GM20000 (cell line): ENCODE measurements at regions not wholly inside any gene's neighbourhood (a gene's known extent, or its start where the extent isn't known, plus 50 kb on each side); places are given as distances from the start of the nearest gene placed in this dataset.

Source experiments
- DNase-seq: peaks from one replicate; pipeline ENCODE4 v3.0.0; 2012; ENCODE audit warnings: low spot score
- TF ChIP-seq, protein P1 (sequence below): IDR thresholded peaks from 2 replicates; pipeline ENCODE4 v1.5.1; 2012; ENCODE audit warnings: mild to moderate bottlenecking, control low read depth; ENCODE audit errors: extremely low read depth, missing control alignments

GRCh38 chrX:5042563-5042962 lies 1186.1 kb downstream of the NLGN4X start:
- DNase-seq: no peak
- TF ChIP-seq, protein P1, sequence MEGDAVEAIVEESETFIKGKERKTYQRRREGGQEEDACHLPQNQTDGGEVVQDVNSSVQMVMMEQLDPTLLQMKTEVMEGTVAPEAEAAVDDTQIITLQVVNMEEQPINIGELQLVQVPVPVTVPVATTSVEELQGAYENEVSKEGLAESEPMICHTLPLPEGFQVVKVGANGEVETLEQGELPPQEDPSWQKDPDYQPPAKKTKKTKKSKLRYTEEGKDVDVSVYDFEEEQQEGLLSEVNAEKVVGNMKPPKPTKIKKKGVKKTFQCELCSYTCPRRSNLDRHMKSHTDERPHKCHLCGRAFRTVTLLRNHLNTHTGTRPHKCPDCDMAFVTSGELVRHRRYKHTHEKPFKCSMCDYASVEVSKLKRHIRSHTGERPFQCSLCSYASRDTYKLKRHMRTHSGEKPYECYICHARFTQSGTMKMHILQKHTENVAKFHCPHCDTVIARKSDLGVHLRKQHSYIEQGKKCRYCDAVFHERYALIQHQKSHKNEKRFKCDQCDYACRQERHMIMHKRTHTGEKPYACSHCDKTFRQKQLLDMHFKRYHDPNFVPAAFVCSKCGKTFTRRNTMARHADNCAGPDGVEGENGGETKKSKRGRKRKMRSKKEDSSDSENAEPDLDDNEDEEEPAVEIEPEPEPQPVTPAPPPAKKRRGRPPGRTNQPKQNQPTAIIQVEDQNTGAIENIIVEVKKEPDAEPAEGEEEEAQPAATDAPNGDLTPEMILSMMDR: no peak

DNA sequence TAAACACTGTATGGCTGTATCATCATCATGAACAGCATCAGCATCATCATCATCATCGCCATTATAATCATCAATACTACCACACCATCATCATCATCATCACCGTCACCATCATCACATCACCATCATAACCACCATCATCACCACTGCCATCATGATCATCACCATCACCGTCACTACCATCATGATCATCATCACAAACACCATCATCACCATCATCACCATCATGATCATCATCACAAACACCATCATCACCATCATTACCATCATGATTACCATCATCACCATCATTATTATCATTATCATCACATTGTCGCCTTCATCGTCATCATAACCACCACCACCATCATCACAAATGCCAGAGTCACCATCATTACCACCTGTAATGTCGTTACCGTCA lies 1196.9 kb downstream of the NLGN4X start:
- TF ChIP-seq, protein P1: no peak
- DNase-seq: no peak

DNA sequence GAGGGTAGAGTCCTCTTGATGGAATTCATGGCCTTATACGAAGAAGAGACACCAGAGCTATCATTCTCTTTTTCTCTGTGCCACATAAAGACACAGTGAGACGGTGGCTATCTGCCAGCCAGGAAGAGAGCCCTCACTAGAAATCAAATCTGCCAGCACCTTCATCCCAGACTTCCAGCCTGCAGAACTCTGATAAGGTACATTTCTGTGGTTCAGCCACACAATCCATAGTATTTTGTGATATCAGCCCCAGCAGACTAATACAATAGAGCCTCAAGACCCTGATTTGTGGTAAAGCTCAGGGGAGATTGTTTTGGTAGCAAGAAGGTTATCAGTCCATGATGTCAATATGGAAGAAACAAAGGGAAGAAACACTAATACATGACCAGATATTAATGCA lies 1213.2 kb downstream of the NLGN4X start:
- TF ChIP-seq, protein P1: no peak
- no peak for DNase-seq

DNA sequence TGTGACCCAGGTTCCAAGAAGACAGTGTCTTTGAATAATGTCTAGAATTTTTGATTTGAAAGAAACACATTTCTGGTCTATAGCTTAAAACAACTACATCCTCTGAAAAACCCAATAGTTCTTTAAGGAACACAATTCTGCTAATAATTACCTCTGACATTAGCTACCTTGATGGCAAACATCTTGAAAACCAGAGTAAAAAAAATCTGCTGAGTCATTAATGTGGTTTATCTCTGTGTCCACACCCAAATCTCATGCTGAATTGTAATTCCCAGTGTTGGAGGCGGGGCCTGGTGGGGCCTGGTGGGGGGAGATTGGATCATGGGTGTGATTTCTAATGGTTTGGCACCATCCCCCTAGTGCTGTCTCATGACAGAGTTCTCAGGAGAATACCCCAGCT lies 1233.8 kb downstream of the NLGN4X start:
- TF ChIP-seq, protein P1: no peak
- DNase-seq: no peak

DNA sequence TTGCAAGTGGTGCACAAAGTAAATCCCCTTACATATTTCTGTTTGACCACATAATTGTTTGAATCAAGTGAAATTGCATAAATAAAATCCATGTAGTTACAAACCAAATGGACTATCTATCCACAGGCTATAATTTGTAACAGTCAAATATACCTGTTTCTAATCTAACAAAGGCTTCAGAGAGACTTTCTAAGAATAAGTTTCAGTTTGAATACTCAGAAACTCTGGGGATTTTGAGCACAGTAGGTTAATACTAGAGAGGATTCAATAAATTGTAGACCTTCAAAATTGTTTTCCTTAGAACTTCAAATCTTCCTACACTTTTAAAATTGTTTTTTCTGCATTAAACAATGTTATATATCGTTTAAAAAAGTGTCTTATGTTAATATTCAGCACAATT lies 1250.1 kb downstream of the NLGN4X start:
- DNase-seq: no peak
- TF ChIP-seq, protein P1: no peak

DNA sequence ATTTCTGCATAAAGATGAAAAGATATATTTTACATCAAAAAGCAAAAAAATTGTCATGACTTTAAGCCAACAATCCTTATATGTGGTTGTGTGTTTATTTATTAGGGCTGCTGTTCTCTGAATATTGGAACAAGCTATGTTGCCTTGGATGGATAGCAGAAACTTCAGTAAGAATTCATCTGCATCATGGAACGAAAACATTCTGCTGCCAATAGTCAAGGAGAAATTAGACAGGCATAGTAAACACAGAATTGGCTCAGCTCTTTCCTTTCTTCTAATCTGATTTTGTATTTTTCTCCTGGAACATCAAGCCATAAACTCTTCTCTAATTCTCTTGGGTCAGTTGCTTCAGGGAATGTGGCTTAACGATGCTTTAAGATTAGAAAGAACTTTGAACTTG lies 1257.0 kb downstream of the NLGN4X start:
- TF ChIP-seq, protein P1: no peak
- no peak for DNase-seq

DNA sequence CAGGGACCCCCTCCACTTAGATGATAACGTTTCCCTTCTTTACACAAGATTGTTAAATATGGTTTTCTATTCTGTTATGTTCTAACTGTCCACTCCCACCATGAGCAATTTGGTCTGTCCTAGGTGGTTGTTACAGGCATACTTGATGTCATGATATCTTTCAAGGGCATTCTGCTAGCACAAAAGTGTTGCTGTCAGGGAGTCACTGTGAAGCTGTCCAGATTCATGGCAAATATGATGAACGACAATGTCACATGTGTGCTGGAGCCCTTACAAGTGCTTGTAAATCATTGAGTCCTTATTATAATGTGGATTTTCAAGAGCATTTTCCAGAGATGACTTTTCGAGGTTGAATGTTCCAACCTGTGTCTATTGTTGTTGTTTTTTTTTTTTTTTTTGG lies 1250.7 kb upstream of the PRKX start:
- TF ChIP-seq, protein P1: no peak
- DNase-seq: no peak

DNA sequence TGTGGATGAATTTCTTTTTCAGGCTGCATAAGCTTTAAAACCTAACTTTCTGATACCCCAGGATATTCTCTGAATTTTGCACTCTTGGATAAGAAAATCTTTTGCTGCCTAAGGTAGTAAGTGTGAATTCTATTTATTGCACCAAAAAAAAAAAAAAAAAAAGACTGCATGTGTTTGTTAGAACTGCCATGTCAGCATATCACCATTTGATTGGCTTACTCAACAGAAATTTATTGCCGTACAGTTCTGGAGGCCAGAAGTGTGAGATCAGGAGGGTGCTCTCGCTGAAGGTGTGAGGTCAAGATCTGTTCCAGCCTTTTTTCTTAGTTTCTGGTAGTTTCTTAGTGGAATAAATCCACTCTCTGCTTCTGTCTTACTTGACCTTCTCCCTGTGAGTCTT lies 1250.0 kb upstream of the PRKX start:
- TF ChIP-seq, protein P1: no peak
- DNase-seq: no peak
